SU-DHL-6 (cell line): ENCODE measurements at regions not wholly inside any gene's neighbourhood (a gene's known extent, or its start where the extent isn't known, plus 50 kb on each side); places are given as distances from the start of the nearest gene placed in this dataset.

Experiments
- EZH2phosphoT487 ChIP-seq: fragments of 200-600 bp; sonication (generic), shearing (Covaris generic); conservative IDR thresholded peaks from 2 replicates; pipeline ENCODE4 v1.6.1; 2018; ENCODE audit warnings: mild to moderate bottlenecking, antibody characterized with exemption, low read length, moderate library complexity, mixed read lengths
- TF ChIP-seq, protein P1 (sequence below): fragments of 200-600 bp; sonication (generic); IDR thresholded peaks from one replicate; pipeline ENCODE4 v1.5.1; 2017; ENCODE audit warnings: antibody characterized with exemption, mild to moderate bottlenecking, low read length, moderate library complexity; ENCODE audit not compliant: insufficient read depth, poor library complexity, severe bottlenecking

DNA sequence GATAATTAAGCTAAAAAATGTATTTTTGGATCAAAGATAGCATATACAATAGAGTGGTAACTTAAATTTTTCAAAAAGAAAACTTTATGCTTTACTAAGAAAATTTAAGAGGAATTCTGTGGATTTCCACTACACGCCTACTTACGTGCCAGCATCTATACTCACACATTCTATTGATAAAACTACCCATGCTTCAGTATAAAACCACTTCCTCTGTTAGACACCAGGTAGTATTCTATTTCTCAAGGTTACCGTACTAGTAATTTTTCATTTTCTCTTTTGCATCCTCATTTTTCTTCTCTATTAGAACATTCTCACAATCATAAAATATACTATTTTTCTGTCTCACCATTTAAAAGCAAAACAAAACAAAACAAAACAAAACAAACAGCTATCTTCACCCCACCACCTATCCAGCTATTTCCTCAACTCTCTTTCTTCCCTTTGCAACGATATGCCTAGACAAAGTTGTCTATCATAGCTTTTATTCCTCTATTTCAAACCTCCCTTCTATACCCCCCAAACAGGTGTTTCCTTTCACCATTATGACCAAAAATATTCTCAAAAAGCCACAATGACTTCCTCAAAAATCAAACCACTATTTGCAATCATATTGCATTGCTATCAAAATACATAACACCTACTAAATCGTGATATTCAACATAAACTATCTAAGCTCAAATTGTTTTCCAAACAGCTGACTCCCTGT is 1652.0 kb downstream of the MRPL39 start:
- TF ChIP-seq, protein P1, sequence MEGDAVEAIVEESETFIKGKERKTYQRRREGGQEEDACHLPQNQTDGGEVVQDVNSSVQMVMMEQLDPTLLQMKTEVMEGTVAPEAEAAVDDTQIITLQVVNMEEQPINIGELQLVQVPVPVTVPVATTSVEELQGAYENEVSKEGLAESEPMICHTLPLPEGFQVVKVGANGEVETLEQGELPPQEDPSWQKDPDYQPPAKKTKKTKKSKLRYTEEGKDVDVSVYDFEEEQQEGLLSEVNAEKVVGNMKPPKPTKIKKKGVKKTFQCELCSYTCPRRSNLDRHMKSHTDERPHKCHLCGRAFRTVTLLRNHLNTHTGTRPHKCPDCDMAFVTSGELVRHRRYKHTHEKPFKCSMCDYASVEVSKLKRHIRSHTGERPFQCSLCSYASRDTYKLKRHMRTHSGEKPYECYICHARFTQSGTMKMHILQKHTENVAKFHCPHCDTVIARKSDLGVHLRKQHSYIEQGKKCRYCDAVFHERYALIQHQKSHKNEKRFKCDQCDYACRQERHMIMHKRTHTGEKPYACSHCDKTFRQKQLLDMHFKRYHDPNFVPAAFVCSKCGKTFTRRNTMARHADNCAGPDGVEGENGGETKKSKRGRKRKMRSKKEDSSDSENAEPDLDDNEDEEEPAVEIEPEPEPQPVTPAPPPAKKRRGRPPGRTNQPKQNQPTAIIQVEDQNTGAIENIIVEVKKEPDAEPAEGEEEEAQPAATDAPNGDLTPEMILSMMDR, result no peak
- TF ChIP-seq EZH2phosphoT487, result no peak
